GM23248 (cell line): ENCODE measurements at regions not wholly inside any gene's neighbourhood (a gene's known extent, or its start where the extent isn't known, plus 50 kb on each side); places are given as distances from the start of the nearest gene placed in this dataset.

Experiments
- DNase-seq: peaks from one replicate; pipeline ENCODE4 v3.0.0-alpha.2; 2015
- H2AFZ ChIP-seq: fragments of 200-600 bp; sonication (generic); 2 replicates; pipeline ENCODE4 v1.6.1; 2016; ENCODE audit warnings: antibody characterized with exemption
- H3F3A ChIP-seq: fragments of 200-600 bp; sonication (generic); 2 replicates; pipeline ENCODE4 v1.6.1; 2016; ENCODE audit warnings: mild to moderate bottlenecking, antibody characterized with exemption, mixed run types; ENCODE audit not compliant: insufficient read depth
- H3K27ac ChIP-seq: fragments of 200-600 bp; sonication (generic); 2 replicates; pipeline ENCODE4 v1.5.1; 2016; ENCODE audit warnings: mild to moderate bottlenecking
- H3K27me3 ChIP-seq: fragments of 200-600 bp; sonication (generic); replicated peaks from 2 replicates; pipeline ENCODE4 v1.6.1; 2016; ENCODE audit warnings: mild to moderate bottlenecking; ENCODE audit not compliant: insufficient read depth
- H3K36me3 ChIP-seq: fragments of 200-600 bp; sonication (generic); 2 replicates; pipeline ENCODE4 v1.6.1; 2016; ENCODE audit warnings: low read depth, mild to moderate bottlenecking
- H3K4me1 ChIP-seq: fragments of 200-600 bp; sonication (generic); 2 replicates; pipeline ENCODE4 v1.6.1; 2016; ENCODE audit warnings: mild to moderate bottlenecking; ENCODE audit not compliant: insufficient read depth
- H3K4me2 ChIP-seq: fragments of 200-600 bp; sonication (generic); one replicate; pipeline ENCODE4 v1.6.1; 2016; ENCODE audit warnings: mild to moderate bottlenecking; ENCODE audit not compliant: unreplicated experiment
- H3K4me3 ChIP-seq: fragments of 200-600 bp; sonication (generic); 2 replicates; pipeline ENCODE4 v1.5.1; 2016; ENCODE audit warnings: mild to moderate bottlenecking
- H3K79me2 ChIP-seq: fragments of 200-600 bp; sonication (generic); 2 replicates; pipeline ENCODE4 v1.6.1; 2016; ENCODE audit warnings: mild to moderate bottlenecking; ENCODE audit not compliant: insufficient read depth
- H3K9ac ChIP-seq: fragments of 200-600 bp; sonication (generic); 2 replicates; pipeline ENCODE4 v1.6.1; 2016; ENCODE audit warnings: mild to moderate bottlenecking
- H3K9me2 ChIP-seq: fragments of 200-600 bp; sonication (generic); 2 replicates; pipeline ENCODE4 v1.6.1; 2016; ENCODE audit warnings: mixed run types, mild to moderate bottlenecking, moderate library complexity; ENCODE audit not compliant: insufficient read depth
- H3K9me3 ChIP-seq: fragments of 200-600 bp; sonication (generic); one replicate; pipeline ENCODE4 v1.6.1; 2017; ENCODE audit warnings: low read depth
- H4K20me1 ChIP-seq: fragments of 200-600 bp; sonication (generic); 2 replicates; pipeline ENCODE4 v1.6.0; 2016; ENCODE audit not compliant: insufficient read depth
- EZH2 ChIP-seq: fragments of 200-600 bp; sonication (generic); IDR thresholded peaks from 2 replicates; pipeline ENCODE4 v1.6.1; 2018; ENCODE audit warnings: antibody characterized with exemption, mild to moderate bottlenecking; ENCODE audit not compliant: insufficient read depth, poor library complexity, severe bottlenecking
- EZH2phosphoT487 ChIP-seq: fragments of 200-600 bp; sonication (generic); IDR thresholded peaks from 2 replicates; pipeline ENCODE4 v1.6.1; 2018; ENCODE audit warnings: antibody characterized with exemption, moderate library complexity, mild to moderate bottlenecking, low read depth; ENCODE audit not compliant: insufficient read depth
- WGBS, 2 experiments: methylation state at CpG; one replicate each; pipeline ENCODE4 v1.1.6; 2015 to 2017; ENCODE audit warnings: low lambda C conversion rate in 2 of 2, low coverage in 1 of 2; ENCODE audit errors: missing lambda C conversion rate in 2 of 2; 5-methylcytosine and 5-hydroxymethylcytosine counted together
- in situ Hi-C: fragments of 300-500 bp; cut with MboI; formaldehyde crosslinking; loops from 2 replicates; pipeline ENCODE4 v1.15.0; 2020

DNA sequence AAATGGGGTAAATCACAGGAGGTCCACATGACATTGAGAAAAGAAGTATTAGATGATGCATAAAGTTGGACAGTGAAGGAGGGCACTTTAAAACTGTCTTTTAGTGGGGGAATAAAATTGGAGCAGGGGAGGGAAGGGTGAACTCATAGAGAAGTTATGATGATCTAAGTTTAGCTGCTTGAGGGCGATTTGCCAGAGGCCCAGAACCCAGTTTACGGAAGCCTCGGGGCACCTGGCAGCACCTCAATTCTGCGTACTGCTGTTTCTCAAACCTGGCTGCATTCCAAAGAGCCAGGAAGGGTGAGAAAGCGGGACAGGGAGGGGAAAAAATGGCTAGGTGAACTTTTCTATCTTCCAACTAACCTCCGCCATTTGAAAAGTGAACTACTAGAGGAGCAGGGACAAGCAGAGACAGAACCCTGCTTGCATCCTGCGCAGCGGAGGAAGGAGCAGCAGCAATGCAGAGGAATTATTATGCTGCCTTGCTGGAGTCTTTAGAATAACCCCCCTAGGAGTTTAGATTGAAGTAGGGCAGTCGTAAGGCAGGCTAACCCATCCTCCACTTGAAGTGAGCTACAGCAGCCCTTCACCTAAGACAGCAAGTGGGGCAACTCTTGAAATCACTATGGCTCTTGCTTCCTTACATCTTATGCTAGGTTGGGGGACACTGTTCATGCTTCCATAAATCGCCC is 316.8 kb downstream of the BRINP1 start:
- H3K4me2 ChIP-seq: no peak overlapping the region

DNA sequence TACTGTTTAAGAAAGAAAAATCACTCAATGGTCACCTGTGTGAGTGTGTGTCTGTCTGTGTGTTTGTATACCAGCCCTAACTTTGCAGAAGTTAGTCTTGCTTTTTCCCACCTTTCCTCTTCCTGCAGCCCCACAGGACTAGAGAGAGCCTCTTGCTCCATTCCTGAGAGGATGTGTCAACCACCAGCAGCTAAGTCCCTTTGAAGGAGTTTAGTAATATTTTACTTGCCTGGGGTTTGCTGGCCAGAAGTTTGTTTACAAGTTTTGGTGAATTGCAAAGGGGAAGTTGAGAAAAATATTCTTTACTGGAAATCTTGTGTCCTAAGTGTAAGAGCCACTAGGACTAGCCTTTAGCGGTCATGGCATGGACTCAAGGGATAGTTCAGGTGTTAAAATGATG is 316.2 kb downstream of the BRINP1 start:
- H3K27me3 ChIP-seq: no peaks in the 10 kb centered on the region
- H3K4me3 ChIP-seq: no peak overlapping the region
- 70 to 72% methylated on average over 1 of the region's 1 CpG for WGBS, 2 experiments
- in situ Hi-C loops: no loop called here
- no peaks in the 10 kb centered on the region for H3K4me1 ChIP-seq
- no peak overlapping the region for H3K9ac ChIP-seq
- no peaks in the 10 kb centered on the region for H3K79me2 ChIP-seq
- H2AFZ ChIP-seq: no peak overlapping the region
- H3K9me3 ChIP-seq: no peaks in the 10 kb centered on the region
- H3K4me2 ChIP-seq: no peak overlapping the region
- H4K20me1 ChIP-seq: no peaks in the 10 kb centered on the region
- H3K9me2 ChIP-seq: no peaks in the 10 kb centered on the region
- H3F3A ChIP-seq: no peaks in the 10 kb centered on the region
- no peak for DNase-seq
- TF ChIP-seq EZH2 (no peak), EZH2phosphoT487 (no peak)
- H3K27ac ChIP-seq: no peak overlapping the region
- H3K36me3 ChIP-seq: no peaks in the 10 kb centered on the region

More for the DNA sequence above, 316.8 kb downstream of the BRINP1 start:
- TF ChIP-seq EZH2phosphoT487 (no peak), EZH2 (no peak)
- no peak overlapping the region for H2AFZ ChIP-seq
- H3K79me2 ChIP-seq: no peaks in the 10 kb centered on the region
- H3F3A ChIP-seq: no peaks in the 10 kb centered on the region
- H3K9me2 ChIP-seq: no peaks in the 10 kb centered on the region
- no peaks in the 10 kb centered on the region for H4K20me1 ChIP-seq
- no peak for DNase-seq
- no peak overlapping the region for H3K4me3 ChIP-seq
- H3K27ac ChIP-seq: no peak overlapping the region
- in situ Hi-C loops: no loop called here
- H3K9ac ChIP-seq: no peak overlapping the region
- no peaks in the 10 kb centered on the region for H3K36me3 ChIP-seq
- H3K4me1 ChIP-seq: no peaks in the 10 kb centered on the region
- no peaks in the 10 kb centered on the region for H3K27me3 ChIP-seq
- H3K9me3 ChIP-seq: no peaks in the 10 kb centered on the region
- 48 to 50% methylated on average over 10 of the region's 10 CpGs for WGBS, 2 experiments

DNA sequence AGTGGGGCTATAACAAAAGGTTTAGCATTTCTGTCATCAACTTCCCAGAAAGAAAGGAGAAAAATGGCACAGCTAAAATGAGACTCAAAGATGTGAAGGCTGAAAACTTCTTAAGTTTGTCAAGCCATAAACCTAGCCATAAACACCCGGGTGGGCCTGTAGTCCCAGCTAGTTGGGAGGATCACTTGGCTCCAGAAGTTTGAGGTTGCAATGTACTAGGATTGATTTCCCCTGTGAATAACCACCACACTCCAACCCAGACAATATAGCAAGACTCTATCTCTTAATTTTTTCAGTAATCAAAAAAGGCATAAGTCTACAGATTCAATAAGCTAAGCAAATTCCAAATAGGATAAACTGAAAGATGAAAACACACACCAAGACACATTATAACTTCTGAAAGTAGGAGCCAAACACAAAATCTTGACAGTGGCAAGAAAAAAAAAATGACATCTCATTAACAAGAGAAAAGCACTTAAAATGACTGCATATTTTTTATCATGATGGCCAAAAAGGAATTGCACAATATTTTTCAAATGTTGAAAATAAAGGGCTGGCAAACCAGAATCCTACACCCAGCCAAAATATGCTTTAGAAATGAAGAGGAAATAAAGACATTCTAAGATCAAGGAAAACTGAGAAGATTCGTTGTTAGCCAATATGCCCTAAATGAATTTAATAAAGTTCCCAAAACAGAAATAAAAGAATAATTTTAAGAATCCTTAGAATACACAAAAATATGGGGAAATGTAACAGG is 308.4 kb downstream of the BRINP1 start:
- Histone ChIP-seq H3K27ac (no peak overlapping the region), H3K4me1 (no peaks in the 10 kb centered on the region), H3K36me3 (no peaks in the 10 kb centered on the region), H3K9me2 (no peaks in the 10 kb centered on the region), H2AFZ (no peak overlapping the region), H3K4me3 (no peak overlapping the region), H3K79me2 (no peaks in the 10 kb centered on the region), H3K9ac (no peak overlapping the region), H4K20me1 (no peaks in the 10 kb centered on the region), H3K27me3 (no peaks in the 10 kb centered on the region), H3K4me2 (no peak overlapping the region), H3F3A (no peaks in the 10 kb centered on the region), H3K9me3 (no peaks in the 10 kb centered on the region)
- TF ChIP-seq EZH2phosphoT487: no peak
- TF ChIP-seq EZH2: no peak
- DNase-seq: no peak
- WGBS, 2 experiments: 0% methylated on average over 2 of the region's 2 CpGs
- in situ Hi-C loops: no loop called here

DNA sequence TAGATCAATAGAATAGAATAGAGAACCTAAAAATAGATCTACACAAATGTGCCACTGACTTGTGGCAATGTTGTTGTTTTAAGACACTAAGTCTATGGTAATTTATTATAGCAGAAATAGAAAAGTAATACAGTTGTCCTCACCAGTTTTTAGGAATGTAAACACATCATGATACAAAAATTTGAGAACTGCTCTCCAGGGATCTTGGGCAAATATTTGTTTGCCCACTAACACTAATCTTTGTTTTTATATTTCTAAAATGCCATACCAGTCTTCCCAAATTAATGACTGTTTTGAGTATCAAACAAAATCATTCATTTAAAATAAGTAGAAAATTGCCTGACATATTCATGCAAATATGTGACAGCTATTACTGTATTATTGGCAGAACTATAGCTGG is 297.6 kb downstream of the BRINP1 start:
- H3K4me2 ChIP-seq: no peak overlapping the region
- no peaks in the 10 kb centered on the region for H4K20me1 ChIP-seq
- no peaks in the 10 kb centered on the region for H3K9me2 ChIP-seq
- H3K36me3 ChIP-seq: no peaks in the 10 kb centered on the region
- H3K79me2 ChIP-seq: no peaks in the 10 kb centered on the region
- no peaks in the 10 kb centered on the region for H3F3A ChIP-seq
- no peak for TF ChIP-seq EZH2phosphoT487
- no peak for TF ChIP-seq EZH2
- H3K9me3 ChIP-seq: no peaks in the 10 kb centered on the region
- H3K4me3 ChIP-seq: no peak overlapping the region
- H2AFZ ChIP-seq: no peak overlapping the region
- no peaks in the 10 kb centered on the region for H3K4me1 ChIP-seq
- H3K27ac ChIP-seq: no peak overlapping the region
- in situ Hi-C loops: no loop called here
- no peak for DNase-seq
- H3K9ac ChIP-seq: no peak overlapping the region
- H3K27me3 ChIP-seq: peaks cover 7% of the 10 kb centered on the region; the same call in 1 of the 2 replicates
